Lower leg skin (tissue), 3 donors: ENCODE measurements at regions not wholly inside any gene's neighbourhood (a gene's known extent, or its start where the extent isn't known, plus 50 kb on each side); places are given as distances from the start of the nearest gene placed in this dataset.

Experiments used
- POLR2A ChIP-seq, 2 donors: fragments of 450-650 bp; IDR thresholded peaks; one replicate each; pipeline ENCODE4 v1.6.1; 2016 to 2017; ENCODE audit warnings: antibody characterized with exemption in 2 of 2, mild to moderate bottlenecking in 1 of 2, moderate library complexity in 1 of 2
- TF ChIP-seq, protein P1 (sequence below), 3 donors: fragments of 450-650 bp; IDR thresholded peaks; one replicate each; pipeline ENCODE4 v1.5.1; 2016; ENCODE audit warnings: antibody characterized with exemption in 3 of 3, mild to moderate bottlenecking in 3 of 3, moderate library complexity in 2 of 3

- TF ChIP-seq, protein P1, sequence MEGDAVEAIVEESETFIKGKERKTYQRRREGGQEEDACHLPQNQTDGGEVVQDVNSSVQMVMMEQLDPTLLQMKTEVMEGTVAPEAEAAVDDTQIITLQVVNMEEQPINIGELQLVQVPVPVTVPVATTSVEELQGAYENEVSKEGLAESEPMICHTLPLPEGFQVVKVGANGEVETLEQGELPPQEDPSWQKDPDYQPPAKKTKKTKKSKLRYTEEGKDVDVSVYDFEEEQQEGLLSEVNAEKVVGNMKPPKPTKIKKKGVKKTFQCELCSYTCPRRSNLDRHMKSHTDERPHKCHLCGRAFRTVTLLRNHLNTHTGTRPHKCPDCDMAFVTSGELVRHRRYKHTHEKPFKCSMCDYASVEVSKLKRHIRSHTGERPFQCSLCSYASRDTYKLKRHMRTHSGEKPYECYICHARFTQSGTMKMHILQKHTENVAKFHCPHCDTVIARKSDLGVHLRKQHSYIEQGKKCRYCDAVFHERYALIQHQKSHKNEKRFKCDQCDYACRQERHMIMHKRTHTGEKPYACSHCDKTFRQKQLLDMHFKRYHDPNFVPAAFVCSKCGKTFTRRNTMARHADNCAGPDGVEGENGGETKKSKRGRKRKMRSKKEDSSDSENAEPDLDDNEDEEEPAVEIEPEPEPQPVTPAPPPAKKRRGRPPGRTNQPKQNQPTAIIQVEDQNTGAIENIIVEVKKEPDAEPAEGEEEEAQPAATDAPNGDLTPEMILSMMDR (IDR thresholded peaks at IDR 0.05), result no peak
- TF ChIP-seq POLR2A (IDR thresholded peaks at IDR 0.05), result no peak
These were observed 147.3 kb downstream of the TLR5 start for GRCh38 chr1:222995620-222996309.
